A549 (cell line): ENCODE measurements at regions not wholly inside any gene's neighbourhood (a gene's known extent, or its start where the extent isn't known, plus 50 kb on each side); places are given as distances from the start of the nearest gene placed in this dataset.

Source experiments
- CTCF ChIP-seq: fragments of >200 bp; sonication (Bioruptor Twin); formaldehyde crosslinking; IDR thresholded peaks from 3 replicates; pipeline ENCODE4 v1.5.1; 2016
- ESRRA ChIP-seq: fragments of 150-350 bp; IDR thresholded peaks from 2 replicates; pipeline ENCODE4 v1.6.1; 2014; ENCODE audit warnings: mild to moderate bottlenecking, low read length, borderline replicate concordance
- HDAC2 ChIP-seq: fragments of 200-600 bp; sonication (generic); IDR thresholded peaks from 2 replicates; pipeline ENCODE4 v1.6.1; 2016
- MYC ChIP-seq: IDR thresholded peaks from 2 replicates; pipeline ENCODE4 v1.6.1; 2012; ENCODE audit warnings: mild to moderate bottlenecking, inconsistent platforms, low read length, improper control_type of control experiment, borderline replicate concordance
- POLR2A ChIP-seq: IDR thresholded peaks from 2 replicates; pipeline ENCODE4 v1.6.1; 2012; ENCODE audit warnings: mild to moderate bottlenecking, low read length
- RAD21 ChIP-seq, 2 experiments: fragments of >200 bp in 1 of 2; sonication (Bioruptor Twin) in 1 of 2; formaldehyde crosslinking in 1 of 2; IDR thresholded peaks in 1 of 2; conservative IDR thresholded peaks in 1 of 2; 2 replicates in 1 of 2; 3 replicates in 1 of 2; pipeline ENCODE4 v1.6.1; 2012 to 2018; ENCODE audit warnings: inconsistent platforms in 1 of 2
- REST ChIP-seq: fragments of 200-600 bp; sonication (generic); IDR thresholded peaks from 2 replicates; pipeline ENCODE4 v1.6.1; 2016; ENCODE audit warnings: antibody characterized with exemption, mild to moderate bottlenecking, moderate library complexity
- SMC3 ChIP-seq: fragments of >200 bp; sonication (Bioruptor Twin); formaldehyde crosslinking; IDR thresholded peaks from 3 replicates; pipeline ENCODE4 v1.6.1; 2018; ENCODE audit warnings: inconsistent platforms
- TF ChIP-seq, protein P1 (sequence below): IDR thresholded peaks from 2 replicates; pipeline ENCODE4 v1.6.1; 2012

DNA sequence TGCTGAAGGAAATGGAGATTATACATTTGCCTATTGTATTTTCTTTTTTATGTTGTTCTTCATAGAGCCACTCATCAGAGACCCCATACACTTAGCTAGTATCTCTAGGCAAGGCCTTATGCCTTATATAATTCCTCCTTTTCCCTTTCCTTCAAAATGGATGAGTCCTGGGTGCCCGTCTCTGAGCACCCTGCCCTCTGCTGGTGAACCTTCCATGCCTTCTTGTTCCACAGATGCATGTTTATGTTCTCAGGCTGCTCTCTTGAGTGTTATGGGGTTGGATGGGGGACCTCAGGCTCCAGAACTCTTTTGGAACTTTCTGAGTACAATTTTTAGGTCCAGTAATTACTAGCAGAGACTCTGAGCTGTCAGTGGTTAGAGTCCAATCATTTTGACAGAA lies 368.6 kb upstream of the SPRED2 start:
- TF ChIP-seq RAD21 (conservative IDR thresholded peaks at IDR 0.05 in 1 of 2, IDR thresholded peaks at IDR 0.05 in 1 of 2) (no peak), HDAC2 (no peak), POLR2A (no peak), CTCF (peak; percentile 32; the same call in 1 of the 3 replicates), SMC3 (0 out of 3 replicates have a peak, but pooled peaks have one; percentile 18), MYC (no peak), ESRRA (no peak), REST (no peak)
- TF ChIP-seq, protein P1, sequence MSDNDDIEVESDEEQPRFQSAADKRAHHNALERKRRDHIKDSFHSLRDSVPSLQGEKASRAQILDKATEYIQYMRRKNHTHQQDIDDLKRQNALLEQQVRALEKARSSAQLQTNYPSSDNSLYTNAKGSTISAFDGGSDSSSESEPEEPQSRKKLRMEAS, result no peak
